ENCODE measurements at regions not wholly inside any gene's neighbourhood (a gene's known extent, or its start where the extent isn't known, plus 50 kb on each side); places are given as distances from the start of the nearest gene placed in this dataset.
A peak's percentile ranks its signal among the peaks of the same experiment; 100 is the strongest.

- 0 out of 2 replicates have a peak, but pooled peaks have one; percentile 15 for TF ChIP-seq USF1 (CRISPR knock-in tag; IDR thresholded peaks at IDR 0.05)
- no peak for TF ChIP-seq RBM15 (IDR thresholded peaks at IDR 0.05; ENCODE audit: insufficient read depth, low read length)
- TF ChIP-seq ZNF324 (CRISPR knock-in tag; IDR thresholded peaks at IDR 0.05) = no peak
- TF ChIP-seq ZNF717 (CRISPR knock-in tag; IDR thresholded peaks at IDR 0.05) = no peak
- peak; percentile 55; the same call in 1 of the 2 replicates for TF ChIP-seq TFAP4 (CRISPR knock-in tag; IDR thresholded peaks at IDR 0.05; ENCODE audit: borderline replicate concordance)
- no peak for TF ChIP-seq E2F5 (CRISPR knock-in tag; IDR thresholded peaks at IDR 0.05)
- TF ChIP-seq OTX1 (CRISPR knock-in tag; IDR thresholded peaks at IDR 0.05) = no peak
- 0 out of 2 replicates have a peak, but pooled peaks have one; percentile 42 for TF ChIP-seq ZNF511 (CRISPR knock-in tag; IDR thresholded peaks at IDR 0.05)
- TF ChIP-seq HNRNPUL1 (IDR thresholded peaks at IDR 0.05; ENCODE audit: low read length) = no peak
- TF ChIP-seq CHD4 (IDR thresholded peaks at IDR 0.05; ENCODE audit: insufficient read depth, insufficient replicate concordance, low read depth, low read length, poor library complexity, severe bottlenecking) = no peak
- TF ChIP-seq HDAC8 (tag; IDR thresholded peaks at IDR 0.05) = no peak
- peak; percentile 37; the same call in 1 of the 2 replicates for TF ChIP-seq CTBP1 (IDR thresholded peaks at IDR 0.05; ENCODE audit: borderline replicate concordance)
- TF ChIP-seq SP1 (CRISPR knock-in tag; IDR thresholded peaks at IDR 0.05) = peak; percentile 78
- TF ChIP-seq CBX2 (IDR thresholded peaks at IDR 0.05; ENCODE audit: insufficient read depth, low read length, poor library complexity, severe bottlenecking) = no peak
- TF ChIP-seq BRD4 (IDR thresholded peaks at IDR 0.05) = no peak
- no peak for TF ChIP-seq SPI1 (IDR thresholded peaks at IDR 0.05; ENCODE audit: borderline replicate concordance, low read depth, low read length)
Measured at GRCh38 chr4:1566838-1567518, 117.1 kb downstream of the FAM53A start (continued).

Measured in K562 (cell line).